Fibroblast of the aortic adventitia (primary cell): ENCODE measurements at regions not wholly inside any gene's neighbourhood (a gene's known extent, or its start where the extent isn't known, plus 50 kb on each side); places are given as distances from the start of the nearest gene placed in this dataset.

Experiments
- DNase-seq: peaks from one replicate; pipeline ENCODE4 v3.0.0-alpha.2; 2010; ENCODE audit warnings: low read depth
- H3K4me3 ChIP-seq: 2 replicates; pipeline ENCODE4 v1.5.1; 2011; ENCODE audit warnings: low read depth, mild to moderate bottlenecking, control low read depth, low read length, moderate library complexity
- CTCF ChIP-seq: IDR thresholded peaks from 2 replicates; pipeline ENCODE4 v1.5.1; 2011; ENCODE audit warnings: mild to moderate bottlenecking, low read length, control low read depth, inconsistent platforms; ENCODE audit not compliant: insufficient read depth

- no peak overlapping the region for H3K4me3 ChIP-seq
- no peak for DNase-seq
- no peak for TF ChIP-seq CTCF
Observed at GRCh38 chr14:55898938-55899337, 219.3 kb upstream of the PELI2 start.

- TF ChIP-seq CTCF: no peak
- DNase-seq: no peak
- no peak overlapping the region for H3K4me3 ChIP-seq
Observed at GRCh38 chr14:55899531-55899930, 218.7 kb upstream of the PELI2 start.

- no peak for DNase-seq
- no peak overlapping the region for H3K4me3 ChIP-seq
- no peak for TF ChIP-seq CTCF
Observed at GRCh38 chr14:55900749-55901148, 217.5 kb upstream of the PELI2 start.

GRCh38 chr14:55901291-55901690 is 216.9 kb upstream of the PELI2 start:
- TF ChIP-seq CTCF: no peak
- DNase-seq: no peak
- H3K4me3 ChIP-seq: no peak overlapping the region

- DNase-seq: no peak
- TF ChIP-seq CTCF: no peak
Observed at GRCh38 chr14:55902241-55902640, 216.0 kb upstream of the PELI2 start.

GRCh38 chr14:55904086-55904485 is 214.1 kb upstream of the PELI2 start:
- TF ChIP-seq CTCF: no peak
- H3K4me3 ChIP-seq: no peak overlapping the region
- DNase-seq: no peak

More at GRCh38 chr14:55902241-55902640, 216.0 kb upstream of the PELI2 start:
- no peak overlapping the region for H3K4me3 ChIP-seq

- no peak overlapping the region for H3K4me3 ChIP-seq
- no peak for TF ChIP-seq CTCF
- no peak for DNase-seq
Observed at GRCh38 chr14:55908106-55908505, 210.1 kb upstream of the PELI2 start.
